Psoas muscle (tissue), 7 donors: ENCODE measurements at regions not wholly inside any gene's neighbourhood (a gene's known extent, or its start where the extent isn't known, plus 50 kb on each side); places are given as distances from the start of the nearest gene placed in this dataset.

ENCODE experiments used
- ATAC-seq, 4 donors: fragments of 200-7000 bp; cut with Tn5 transposase; one replicate each; pipeline ENCODE4 v1.9.1; 2020; ENCODE audit warnings: moderate library complexity in 3 of 4, mild to moderate bottlenecking in 2 of 4
- DNase-seq, 2 donors: peaks; one replicate each; pipeline ENCODE4 v3.0.0-alpha.2; 2020
- H3K27ac ChIP-seq: fragments of 200-600 bp; one replicate; pipeline ENCODE4 v1.8.0; 2022
- H3K27me3 ChIP-seq, 3 donors: fragments of 200-600 bp in 1 of 3; one replicate each; pipeline versions ENCODE4 v1.6.1 to v1.8.0; 2013 to 2022; ENCODE audit warnings: low read length in 2 of 3, mild to moderate bottlenecking in 2 of 3, moderate library complexity in 1 of 3; ENCODE audit not compliant: insufficient read depth in 3 of 3
- H3K36me3 ChIP-seq, 2 donors: fragments of 200-600 bp in 1 of 2; one replicate each; pipeline versions ENCODE4 v1.6.1 to v1.8.0; 2013 to 2022; ENCODE audit warnings: low read depth in 1 of 2, mild to moderate bottlenecking in 1 of 2, moderate library complexity in 1 of 2; ENCODE audit not compliant: insufficient read depth in 1 of 2
- H3K4me1 ChIP-seq: fragments of 200-600 bp; one replicate; pipeline ENCODE4 v1.8.0; 2022
- H3K4me3 ChIP-seq: fragments of 200-600 bp; one replicate; pipeline ENCODE4 v1.8.0; 2022; ENCODE audit warnings: mild to moderate bottlenecking
- H3K9me3 ChIP-seq: fragments of 200-600 bp; one replicate; pipeline ENCODE4 v1.8.0; 2022
- CTCF ChIP-seq: fragments of 200-600 bp; IDR thresholded peaks from one replicate; pipeline ENCODE4 v1.8.0; 2022; ENCODE audit warnings: antibody characterized with exemption
- WGBS, 3 donors: extraction: QIAGEN DNeasy Blood & Tissue Kit; methylation state at CpG; one replicate each; pipeline versions ENCODE4 v1.1.6 to v1.1.7; 2013; 5-methylcytosine and 5-hydroxymethylcytosine counted together
- intact Hi-C, 2 donors: fragments of 100-400 bp; cut with DNase I; formaldehyde crosslinking; loops; one replicate each; pipeline versions ENCODE4 v1.11.0 to v1.14.2; 2022
- donor health status: healthy with polysubstance abuse.
- donor health status: DM: no; HTN: no; CAD: no; lungs with moderate emphysema.
- donor health status: Bipolar disorder and iron deficiency.
- donor health status: healthy.
- donor health status: DM: yes; HTN: yes; CAD: no.
- donor health status: DM: no; HTN: no; CAD: no.
- donor health status: DM: yes; HTN: yes; CAD: no.

GRCh38 chr15:53847745-53848144, 88.3 kb upstream of the WDR72 start:
- H3K27me3 ChIP-seq: no peaks in the 10 kb centered on the region
- H3K4me1 ChIP-seq: no peaks in the 10 kb centered on the region
- no peak for ATAC-seq
- intact Hi-C loops: loop anchor here in 1 of 2 donors (10.0 kb wide), 1 partner anchor 63 kb away; no protein-coding TSS in a partner anchor
- WGBS, 3 donors: 93 to 98% (median 97%) methylated on average over 2 of the region's 2 CpGs
- H3K9me3 ChIP-seq: no peaks in the 10 kb centered on the region
- DNase-seq: no peak
- H3K36me3 ChIP-seq: no peaks in the 10 kb centered on the region
- H3K4me3 ChIP-seq: no peak overlapping the region
- TF ChIP-seq CTCF: no peak
- H3K27ac ChIP-seq: no peak overlapping the region

DNA sequence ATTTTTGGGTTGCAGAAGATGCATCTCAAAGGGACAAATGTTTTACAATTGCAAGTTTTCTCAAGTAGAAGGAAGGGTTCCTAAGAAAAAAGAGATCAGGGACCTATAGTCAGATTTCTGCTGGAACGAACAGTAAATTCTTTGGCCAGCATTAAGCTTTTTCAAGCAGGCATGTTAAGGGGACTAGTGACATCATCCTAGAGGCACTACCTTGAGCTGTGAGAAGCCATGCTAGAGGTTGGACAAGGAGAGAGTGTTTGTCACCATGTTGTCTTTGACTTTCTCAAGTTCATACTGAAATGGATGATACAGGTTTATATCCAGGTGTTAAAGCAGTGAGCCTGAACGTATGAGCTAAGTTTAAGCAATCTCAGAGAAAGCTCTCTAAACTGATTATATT, 85.2 kb upstream of the WDR72 start:
- Histone ChIP-seq H3K27me3 (no peaks in the 10 kb centered on the region), H3K36me3 (no peaks in the 10 kb centered on the region), H3K4me1 (no peaks in the 10 kb centered on the region), H3K27ac (no peak overlapping the region), H3K9me3 (no peaks in the 10 kb centered on the region), H3K4me3 (no peak overlapping the region)
- DNase-seq (no peak), ATAC-seq (no peak)
- no peak for TF ChIP-seq CTCF
- intact Hi-C loops: loop anchor here in 1 of 2 donors (10.0 kb wide), 1 partner anchor 60 kb away; no protein-coding TSS in a partner anchor
- 66 to 70% (median 68%) methylated on average over 2 of the region's 2 CpGs for WGBS, 3 donors

DNA sequence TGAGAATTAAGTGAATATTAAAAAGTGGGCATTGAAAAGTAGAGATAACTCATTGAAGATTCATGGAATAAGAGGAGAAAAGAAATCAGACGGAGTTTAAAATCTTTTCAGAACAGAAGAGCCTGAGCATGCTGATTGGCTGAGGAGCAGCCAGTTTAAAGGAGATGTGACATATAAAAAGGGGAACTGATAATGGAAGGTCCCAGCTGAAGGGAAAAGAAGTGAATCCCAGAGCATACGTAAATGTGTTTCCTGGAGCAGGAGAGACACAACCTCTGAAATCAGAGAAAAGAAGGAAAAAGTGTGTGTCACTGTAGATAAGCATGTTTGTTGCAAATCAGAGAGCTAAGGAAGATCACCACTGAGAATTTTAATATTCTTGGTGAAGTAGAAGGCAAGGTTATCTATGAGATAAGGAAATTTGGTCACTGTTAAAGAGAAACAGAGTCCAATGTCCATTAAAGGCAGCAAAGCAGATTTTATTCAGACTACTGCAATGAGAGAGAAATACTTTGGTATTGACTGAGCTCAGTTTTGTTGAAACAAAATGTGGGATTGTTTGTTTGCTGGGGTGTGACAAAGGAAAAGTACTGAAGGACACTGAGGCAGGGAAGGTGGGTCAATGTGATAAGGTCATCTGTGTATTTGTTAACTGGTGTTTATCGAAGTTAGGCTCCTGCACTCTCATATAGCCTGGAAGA, 84.6 kb upstream of the WDR72 start:
- ATAC-seq (no peak), DNase-seq (no peak)
- no peak for TF ChIP-seq CTCF
- intact Hi-C loops: loop anchor here in 1 of 2 donors (10.0 kb wide), 1 partner anchor 59 kb away; no protein-coding TSS in a partner anchor
- H3K4me1 ChIP-seq: no peaks in the 10 kb centered on the region
- 76 to 82% (median 82%) methylated on average over 3 of the region's 3 CpGs for WGBS, 3 donors
- H3K27ac ChIP-seq: no peak overlapping the region
- no peaks in the 10 kb centered on the region for H3K27me3 ChIP-seq
- H3K9me3 ChIP-seq: no peaks in the 10 kb centered on the region
- H3K36me3 ChIP-seq: no peaks in the 10 kb centered on the region
- no peak overlapping the region for H3K4me3 ChIP-seq

DNA sequence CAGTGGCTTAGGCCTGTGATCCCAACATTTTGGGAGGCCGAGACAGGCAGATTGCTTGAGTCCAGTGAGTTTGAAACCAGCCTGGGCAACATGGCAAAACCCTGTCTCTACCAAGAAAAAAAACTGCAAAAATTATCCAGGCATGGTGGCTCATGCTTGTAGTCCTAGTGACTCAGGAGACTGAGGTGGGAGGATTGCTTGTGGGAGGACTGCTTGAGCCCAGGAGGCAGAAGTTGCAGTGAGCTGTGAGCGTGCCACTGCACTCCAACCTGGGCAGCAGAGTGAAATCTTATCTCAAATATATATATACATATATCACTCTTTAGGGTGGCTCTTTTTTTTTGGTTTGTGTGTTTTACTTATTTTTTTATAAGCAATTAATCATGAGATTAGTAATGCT, 83.7 kb upstream of the WDR72 start:
- H3K4me1 ChIP-seq: no peaks in the 10 kb centered on the region
- TF ChIP-seq CTCF: no peak
- no peak overlapping the region for H3K4me3 ChIP-seq
- intact Hi-C loops: loop anchor here in 1 of 2 donors (10.0 kb wide), 1 partner anchor 58 kb away; no protein-coding TSS in a partner anchor
- H3K9me3 ChIP-seq: no peaks in the 10 kb centered on the region
- no peaks in the 10 kb centered on the region for H3K36me3 ChIP-seq
- no peak for ATAC-seq
- H3K27me3 ChIP-seq: no peaks in the 10 kb centered on the region
- DNase-seq: no peak
- 81 to 86% (median 84%) methylated on average over 2 of the region's 2 CpGs for WGBS, 3 donors
- no peak overlapping the region for H3K27ac ChIP-seq

DNA sequence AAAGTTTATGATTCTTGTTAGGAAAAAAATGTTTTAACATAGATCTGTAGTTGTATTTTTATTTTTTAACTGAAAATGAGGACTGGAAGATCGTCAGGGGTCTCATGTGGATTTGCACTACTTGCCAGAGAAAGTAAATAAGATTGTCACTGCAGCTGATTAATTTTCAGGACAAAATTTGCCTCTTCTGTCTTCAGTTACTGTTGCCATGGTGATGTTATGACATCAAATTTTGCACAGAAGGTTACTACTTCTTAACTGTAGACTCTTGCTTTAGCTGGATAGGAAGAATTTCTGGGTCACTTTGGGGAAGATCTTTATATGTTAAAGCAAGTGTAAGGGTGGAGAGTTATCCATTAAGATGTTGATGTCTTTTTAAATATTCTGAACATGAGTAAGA, 82.2 kb upstream of the WDR72 start:
- DNase-seq (no peak), ATAC-seq (no peak)
- Histone ChIP-seq H3K27me3 (no peaks in the 10 kb centered on the region), H3K4me1 (no peaks in the 10 kb centered on the region), H3K36me3 (no peaks in the 10 kb centered on the region), H3K27ac (no peak overlapping the region), H3K4me3 (no peak overlapping the region), H3K9me3 (no peaks in the 10 kb centered on the region)
- intact Hi-C loops: loop anchor here in 1 of 2 donors (10.0 kb wide), 1 partner anchor 57 kb away; no protein-coding TSS in a partner anchor
- no peak for TF ChIP-seq CTCF
- WGBS, 3 donors: 0 to 11% (median 0%) methylated on average over 1 of the region's 1 CpG
